SK-N-SH treated with all-trans-retinoic acid at 6 μM for 48 hours (cell line): ENCODE measurements at regions not wholly inside any gene's neighbourhood (a gene's known extent, or its start where the extent isn't known, plus 50 kb on each side); places are given as distances from the start of the nearest gene placed in this dataset.

Experiments
- BACH2 ChIP-seq: fragments of 250-450 bp; sonication (Bioruptor Pico); IDR thresholded peaks from 2 replicates; pipeline ENCODE4 v1.9.0; 2021; ENCODE audit warnings: mild to moderate bottlenecking, borderline replicate concordance
- CSDC2 ChIP-seq: fragments of 250-450 bp; sonication (Bioruptor Pico); IDR thresholded peaks from 2 replicates; pipeline ENCODE4 v1.5.0; 2020; ENCODE audit warnings: mild to moderate bottlenecking, moderate library complexity
- ISL1 ChIP-seq: fragments of 250-450 bp; sonication (Bioruptor Pico); IDR thresholded peaks from 2 replicates; pipeline ENCODE4 v2.1.2; 2022; ENCODE audit warnings: mild to moderate bottlenecking, moderate library complexity
- OSR1 ChIP-seq: fragments of 250-450 bp; sonication (Bioruptor Pico); IDR thresholded peaks from 2 replicates; pipeline ENCODE4 v1.8.0; 2022; ENCODE audit warnings: moderate library complexity, mild to moderate bottlenecking, inconsistent platforms
- PPARA ChIP-seq: fragments of 250-450 bp; sonication (Bioruptor Pico); IDR thresholded peaks from 2 replicates; pipeline ENCODE4 v1.5.0; 2020; ENCODE audit warnings: mild to moderate bottlenecking, borderline replicate concordance
- RARB ChIP-seq: fragments of 250-450 bp; sonication (Bioruptor Pico); IDR thresholded peaks from 2 replicates; pipeline ENCODE4 v1.8.0; 2021; ENCODE audit warnings: mild to moderate bottlenecking, moderate library complexity
- SNAI2 ChIP-seq: fragments of 250-450 bp; sonication (Bioruptor Pico); IDR thresholded peaks from 2 replicates; pipeline ENCODE4 v1.5.0; 2020; ENCODE audit warnings: mild to moderate bottlenecking, moderate library complexity
- TOX ChIP-seq: fragments of 250-450 bp; sonication (Bioruptor Pico); IDR thresholded peaks from 2 replicates; pipeline ENCODE4 v1.8.0; 2021; ENCODE audit warnings: mild to moderate bottlenecking, moderate library complexity, borderline replicate concordance
- ZC3H10 ChIP-seq: fragments of 250-450 bp; sonication (Bioruptor Pico); IDR thresholded peaks from 2 replicates; pipeline ENCODE4 v1.5.1; 2021; ENCODE audit warnings: mild to moderate bottlenecking, moderate library complexity
- ZFP30 ChIP-seq: fragments of 450-650 bp; formaldehyde crosslinking; IDR thresholded peaks from 2 replicates; pipeline ENCODE4 v1.5.0; 2022; ENCODE audit warnings: mild to moderate bottlenecking, moderate library complexity
- ZNF8 ChIP-seq: fragments of 450-650 bp; formaldehyde crosslinking; IDR thresholded peaks from 2 replicates; pipeline ENCODE4 v1.5.0; 2020; ENCODE audit warnings: mild to moderate bottlenecking, moderate library complexity
- TF ChIP-seq, protein P1 (sequence below): fragments of 250-450 bp; sonication (Bioruptor Pico); IDR thresholded peaks from 2 replicates; pipeline ENCODE4 v1.8.0; 2020; ENCODE audit warnings: mild to moderate bottlenecking, moderate library complexity, borderline replicate concordance
- TF ChIP-seq, protein P2 (sequence below): fragments of 250-450 bp; sonication (Bioruptor Pico); IDR thresholded peaks from 2 replicates; pipeline ENCODE4 v1.5.1; 2020; ENCODE audit warnings: low read depth, mild to moderate bottlenecking, moderate library complexity
- TF ChIP-seq, protein P3 (sequence below): fragments of 250-450 bp; sonication (Bioruptor Pico); IDR thresholded peaks from 2 replicates; pipeline ENCODE4 v1.8.0; 2021; ENCODE audit warnings: low read depth, mild to moderate bottlenecking, moderate library complexity, borderline replicate concordance

DNA sequence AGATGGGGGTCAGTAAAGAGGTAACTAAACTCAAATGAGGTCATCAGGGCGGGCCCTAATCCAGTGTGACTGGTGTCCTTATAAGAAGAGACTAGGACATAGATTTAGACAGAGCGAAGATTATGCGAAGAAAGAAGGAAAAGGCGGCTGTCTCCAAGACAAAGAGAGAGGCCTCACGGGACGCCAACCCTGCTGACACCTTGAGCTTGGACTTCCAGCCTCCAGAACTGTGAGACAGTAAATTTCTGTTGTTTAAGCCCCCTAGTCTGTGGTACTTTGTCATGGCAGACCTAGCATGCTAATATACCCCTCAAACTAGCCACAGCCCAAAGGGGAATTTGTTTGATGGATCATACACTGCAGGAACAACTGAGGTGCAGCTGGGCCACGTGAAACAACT is 183.0 kb downstream of the ABHD5 start:
- TF ChIP-seq ZFP30 (CRISPR knock-in tag) (no peak), TOX (no peak), OSR1 (CRISPR knock-in tag) (no peak), PPARA (CRISPR knock-in tag) (no peak), ISL1 (CRISPR knock-in tag) (no peak), ZC3H10 (CRISPR knock-in tag) (no peak), SNAI2 (CRISPR knock-in tag) (no peak), BACH2 (no peak), RARB (no peak), CSDC2 (CRISPR knock-in tag) (no peak), ZNF8 (CRISPR knock-in tag) (no peak)
- TF ChIP-seq, protein P1, sequence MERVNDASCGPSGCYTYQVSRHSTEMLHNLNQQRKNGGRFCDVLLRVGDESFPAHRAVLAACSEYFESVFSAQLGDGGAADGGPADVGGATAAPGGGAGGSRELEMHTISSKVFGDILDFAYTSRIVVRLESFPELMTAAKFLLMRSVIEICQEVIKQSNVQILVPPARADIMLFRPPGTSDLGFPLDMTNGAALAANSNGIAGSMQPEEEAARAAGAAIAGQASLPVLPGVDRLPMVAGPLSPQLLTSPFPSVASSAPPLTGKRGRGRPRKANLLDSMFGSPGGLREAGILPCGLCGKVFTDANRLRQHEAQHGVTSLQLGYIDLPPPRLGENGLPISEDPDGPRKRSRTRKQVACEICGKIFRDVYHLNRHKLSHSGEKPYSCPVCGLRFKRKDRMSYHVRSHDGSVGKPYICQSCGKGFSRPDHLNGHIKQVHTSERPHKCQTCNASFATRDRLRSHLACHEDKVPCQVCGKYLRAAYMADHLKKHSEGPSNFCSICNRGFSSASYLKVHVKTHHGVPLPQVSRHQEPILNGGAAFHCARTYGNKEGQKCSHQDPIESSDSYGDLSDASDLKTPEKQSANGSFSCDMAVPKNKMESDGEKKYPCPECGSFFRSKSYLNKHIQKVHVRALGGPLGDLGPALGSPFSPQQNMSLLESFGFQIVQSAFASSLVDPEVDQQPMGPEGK (CRISPR knock-in tag), result no peak
- TF ChIP-seq, protein P2, sequence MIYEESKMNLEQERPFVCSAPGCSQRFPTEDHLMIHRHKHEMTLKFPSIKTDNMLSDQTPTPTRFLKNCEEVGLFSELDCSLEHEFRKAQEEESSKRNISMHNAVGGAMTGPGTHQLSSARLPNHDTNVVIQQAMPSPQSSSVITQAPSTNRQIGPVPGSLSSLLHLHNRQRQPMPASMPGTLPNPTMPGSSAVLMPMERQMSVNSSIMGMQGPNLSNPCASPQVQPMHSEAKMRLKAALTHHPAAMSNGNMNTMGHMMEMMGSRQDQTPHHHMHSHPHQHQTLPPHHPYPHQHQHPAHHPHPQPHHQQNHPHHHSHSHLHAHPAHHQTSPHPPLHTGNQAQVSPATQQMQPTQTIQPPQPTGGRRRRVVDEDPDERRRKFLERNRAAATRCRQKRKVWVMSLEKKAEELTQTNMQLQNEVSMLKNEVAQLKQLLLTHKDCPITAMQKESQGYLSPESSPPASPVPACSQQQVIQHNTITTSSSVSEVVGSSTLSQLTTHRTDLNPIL (CRISPR knock-in tag), result no peak
- TF ChIP-seq, protein P3, sequence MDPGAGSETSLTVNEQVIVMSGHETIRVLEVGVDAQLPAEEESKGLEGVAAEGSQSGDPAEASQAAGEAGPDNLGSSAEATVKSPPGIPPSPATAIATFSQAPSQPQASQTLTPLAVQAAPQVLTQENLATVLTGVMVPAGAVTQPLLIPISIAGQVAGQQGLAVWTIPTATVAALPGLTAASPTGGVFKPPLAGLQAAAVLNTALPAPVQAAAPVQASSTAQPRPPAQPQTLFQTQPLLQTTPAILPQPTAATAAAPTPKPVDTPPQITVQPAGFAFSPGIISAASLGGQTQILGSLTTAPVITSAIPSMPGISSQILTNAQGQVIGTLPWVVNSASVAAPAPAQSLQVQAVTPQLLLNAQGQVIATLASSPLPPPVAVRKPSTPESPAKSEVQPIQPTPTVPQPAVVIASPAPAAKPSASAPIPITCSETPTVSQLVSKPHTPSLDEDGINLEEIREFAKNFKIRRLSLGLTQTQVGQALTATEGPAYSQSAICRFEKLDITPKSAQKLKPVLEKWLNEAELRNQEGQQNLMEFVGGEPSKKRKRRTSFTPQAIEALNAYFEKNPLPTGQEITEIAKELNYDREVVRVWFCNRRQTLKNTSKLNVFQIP (CRISPR knock-in tag), result no peak
